Upper lobe of left lung (tissue), 4 donors: ENCODE measurements at regions not wholly inside any gene's neighbourhood (a gene's known extent, or its start where the extent isn't known, plus 50 kb on each side); places are given as distances from the start of the nearest gene placed in this dataset.

Source experiments
- CTCF ChIP-seq, 6 experiments: fragments of 450-650 bp in 4 of 6; fragments of 200-600 bp in 2 of 6; sonication (generic) in 2 of 6; IDR thresholded peaks; one replicate each; pipeline ENCODE4 v1.5.1; 2016 to 2019; ENCODE audit warnings: antibody characterized with exemption in 6 of 6
- POLR2AphosphoS5 ChIP-seq, 2 donors: sonication (generic); formaldehyde crosslinking; IDR thresholded peaks; one replicate each; pipeline ENCODE4 v1.5.1; 2017; ENCODE audit warnings: antibody characterized with exemption in 2 of 2

DNA sequence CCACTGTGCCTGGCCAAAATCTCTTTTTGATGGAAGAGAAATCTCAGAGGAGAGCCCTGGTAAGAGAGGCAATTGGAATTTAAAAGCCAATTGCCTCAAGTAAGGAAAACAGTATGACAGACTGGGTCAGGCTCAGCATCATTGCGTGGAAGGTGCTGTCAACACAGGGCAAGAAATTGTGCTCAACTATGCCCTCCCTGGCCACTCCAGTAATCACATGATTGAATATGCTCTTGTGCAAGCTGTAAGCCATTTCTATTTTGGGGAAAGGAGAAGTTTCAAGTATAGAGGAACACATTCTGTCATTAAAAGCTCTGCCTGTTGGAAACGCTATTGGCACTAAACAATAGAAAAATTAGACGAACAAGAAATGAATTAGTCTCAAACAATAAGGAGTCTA, 1127.7 kb downstream of the REEP3 start:
- TF ChIP-seq CTCF (IDR thresholded peaks at IDR 0.05): no peak
- no peak for TF ChIP-seq POLR2AphosphoS5 (IDR thresholded peaks at IDR 0.05)
